Upper lobe of right lung (tissue), 1 donor: ENCODE measurements at regions not wholly inside any gene's neighbourhood (a gene's known extent, or its start where the extent isn't known, plus 50 kb on each side); places are given as distances from the start of the nearest gene placed in this dataset.
A peak's percentile ranks its signal among the peaks of the same experiment; 100 is the strongest.

ENCODE experiments used
- ATAC-seq: fragments of 200-7000 bp; cut with Tn5 transposase; one replicate; pipeline ENCODE4 v1.9.1; 2020; ENCODE audit warnings: mild to moderate bottlenecking, moderate library complexity
- DNase-seq: peaks from one replicate; pipeline ENCODE4 v3.0.0-alpha.2; 2020
- H3K27ac ChIP-seq: fragments of 200-600 bp; one replicate; pipeline ENCODE4 v1.8.0; 2022
- H3K27me3 ChIP-seq: fragments of 200-600 bp; one replicate; pipeline ENCODE4 v1.8.0; 2022; ENCODE audit warnings: mild to moderate bottlenecking
- H3K36me3 ChIP-seq: fragments of 200-600 bp; one replicate; pipeline ENCODE4 v1.8.0; 2022
- H3K4me1 ChIP-seq: fragments of 200-600 bp; one replicate; pipeline ENCODE4 v1.8.0; 2022
- H3K4me3 ChIP-seq: fragments of 200-600 bp; one replicate; pipeline ENCODE4 v1.8.0; 2022; ENCODE audit warnings: mild to moderate bottlenecking
- H3K9me3 ChIP-seq: fragments of 200-600 bp; one replicate; pipeline ENCODE4 v1.8.0; 2022
- CTCF ChIP-seq: fragments of 200-600 bp; IDR thresholded peaks from one replicate; pipeline ENCODE4 v1.8.0; 2022; ENCODE audit warnings: antibody characterized with exemption
- intact Hi-C: fragments of 100-400 bp; cut with DNase I; formaldehyde crosslinking; loops from one replicate; pipeline ENCODE4 v1.11.0; 2022
- donor health status: DM: no; HTN: yes; CAD: no; lungs with severe emphysema.

GRCh38 chr10:131475043-131475442 is 163.5 kb upstream of the TCERG1L start:
- Histone ChIP-seq H3K27ac (no peak overlapping the region), H3K4me1 (no peaks in the 10 kb centered on the region), H3K9me3 (no peaks in the 10 kb centered on the region), H3K4me3 (no peak overlapping the region), H3K27me3 (peaks cover 17% of the 10 kb centered on the region), H3K36me3 (no peaks in the 10 kb centered on the region)
- no peak for ATAC-seq
- intact Hi-C loops = no loop called here
- DNase-seq = no peak
- TF ChIP-seq CTCF = no peak

- Histone ChIP-seq H3K4me1 (no peaks in the 10 kb centered on the region), H3K27me3 (peaks cover 14% of the 10 kb centered on the region), H3K9me3 (no peaks in the 10 kb centered on the region), H3K36me3 (no peaks in the 10 kb centered on the region), H3K27ac (no peak overlapping the region), H3K4me3 (no peak overlapping the region)
- intact Hi-C loops = no loop called here
- no peak for DNase-seq
- TF ChIP-seq CTCF = no peak
- ATAC-seq = no peak
These were observed 164.3 kb upstream of the TCERG1L start for GRCh38 chr10:131475803-131476202.

- no peaks in the 10 kb centered on the region for H3K9me3 ChIP-seq
- H3K27me3 ChIP-seq = peaks cover 10% of the 10 kb centered on the region
- no peak overlapping the region for H3K27ac ChIP-seq
- ATAC-seq (peak; percentile 46), DNase-seq (no peak)
- intact Hi-C loops = no loop called here
- H3K4me1 ChIP-seq = no peaks in the 10 kb centered on the region
- H3K36me3 ChIP-seq = no peaks in the 10 kb centered on the region
- no peak overlapping the region for H3K4me3 ChIP-seq
- TF ChIP-seq CTCF = no peak
These were observed 166.1 kb upstream of the TCERG1L start for GRCh38 chr10:131477457-131478121.

- H3K9me3 ChIP-seq = no peaks in the 10 kb centered on the region
- DNase-seq = no peak
- intact Hi-C loops = no loop called here
- no peak for TF ChIP-seq CTCF
- H3K4me1 ChIP-seq = no peaks in the 10 kb centered on the region
- peaks cover 3% of the 10 kb centered on the region for H3K27me3 ChIP-seq
- H3K4me3 ChIP-seq = no peak overlapping the region
- H3K36me3 ChIP-seq = no peaks in the 10 kb centered on the region
- no peak for ATAC-seq
- no peak overlapping the region for H3K27ac ChIP-seq
These were observed 167.0 kb upstream of the TCERG1L start for GRCh38 chr10:131478377-131478989.

- no peak for TF ChIP-seq CTCF
- Histone ChIP-seq H3K9me3 (no peaks in the 10 kb centered on the region), H3K4me1 (no peaks in the 10 kb centered on the region), H3K27ac (no peak overlapping the region), H3K36me3 (no peaks in the 10 kb centered on the region), H3K27me3 (no peaks in the 10 kb centered on the region), H3K4me3 (no peak overlapping the region)
- no peak for DNase-seq
- intact Hi-C loops = no loop called here
- ATAC-seq = no peak
These were observed 168.5 kb upstream of the TCERG1L start for GRCh38 chr10:131480066-131480465.
